ENCODE measurements at regions not wholly inside any gene's neighbourhood (a gene's known extent, or its start where the extent isn't known, plus 50 kb on each side); places are given as distances from the start of the nearest gene placed in this dataset.
A peak's percentile ranks its signal among the peaks of the same experiment; 100 is the strongest.

- DNase-seq = peak in 1 of 2 donors; percentile 17
Measured at GRCh38 chr16:85461814-85462713, 151.1 kb upstream of the GSE1 start.

DNA sequence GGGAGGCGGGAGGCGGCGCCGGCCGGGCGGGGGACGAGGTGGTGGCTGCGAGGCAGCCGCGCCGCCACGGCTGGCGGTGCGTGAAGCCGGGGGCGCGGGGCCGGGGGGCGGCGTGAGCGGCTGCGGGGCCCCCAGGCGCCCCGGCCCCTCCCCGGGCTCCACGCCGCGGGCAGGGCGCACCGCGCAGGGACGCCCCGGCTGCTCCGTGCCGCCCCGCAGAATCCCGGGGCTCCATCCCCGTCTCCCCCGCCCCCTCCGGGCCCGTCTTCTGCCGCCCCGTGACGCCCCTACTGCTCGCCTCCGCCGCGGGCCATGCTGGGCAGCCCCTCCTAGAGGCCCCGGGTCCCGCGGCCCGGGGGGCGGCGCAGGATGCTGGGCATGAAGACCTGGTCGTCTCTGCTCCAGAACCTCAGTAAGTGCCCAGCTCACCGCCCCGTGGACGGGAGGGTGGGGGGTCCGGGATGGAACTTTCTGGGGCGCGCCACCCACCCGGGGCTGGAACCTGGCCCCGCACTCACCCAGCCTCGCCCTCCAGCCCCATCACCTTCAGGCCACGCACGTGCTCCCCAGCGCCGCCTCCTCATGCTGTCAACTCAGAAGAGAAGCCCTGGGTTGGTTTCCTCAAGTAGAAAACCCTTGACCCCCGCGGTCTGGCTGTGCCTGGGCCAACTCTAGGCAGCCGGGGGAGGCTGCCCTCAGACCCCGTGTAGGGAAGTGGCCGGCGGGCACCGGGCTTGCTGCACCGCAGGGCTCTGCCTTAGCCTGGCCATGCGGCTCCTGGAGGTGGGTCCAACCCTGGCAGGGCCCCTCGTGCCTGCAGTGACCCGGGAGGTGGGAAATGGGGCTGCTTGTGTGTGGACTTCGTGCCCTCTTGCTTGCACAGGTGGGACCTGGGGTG is 150.2 kb upstream of the GSE1 start:
- DNase-seq = no peak

GRCh38 chr16:85463672-85464382 is 149.3 kb upstream of the GSE1 start:
- no peak for DNase-seq

- DNase-seq = no peak
Measured at GRCh38 chr16:85464383-85465305, 148.5 kb upstream of the GSE1 start.

DNA sequence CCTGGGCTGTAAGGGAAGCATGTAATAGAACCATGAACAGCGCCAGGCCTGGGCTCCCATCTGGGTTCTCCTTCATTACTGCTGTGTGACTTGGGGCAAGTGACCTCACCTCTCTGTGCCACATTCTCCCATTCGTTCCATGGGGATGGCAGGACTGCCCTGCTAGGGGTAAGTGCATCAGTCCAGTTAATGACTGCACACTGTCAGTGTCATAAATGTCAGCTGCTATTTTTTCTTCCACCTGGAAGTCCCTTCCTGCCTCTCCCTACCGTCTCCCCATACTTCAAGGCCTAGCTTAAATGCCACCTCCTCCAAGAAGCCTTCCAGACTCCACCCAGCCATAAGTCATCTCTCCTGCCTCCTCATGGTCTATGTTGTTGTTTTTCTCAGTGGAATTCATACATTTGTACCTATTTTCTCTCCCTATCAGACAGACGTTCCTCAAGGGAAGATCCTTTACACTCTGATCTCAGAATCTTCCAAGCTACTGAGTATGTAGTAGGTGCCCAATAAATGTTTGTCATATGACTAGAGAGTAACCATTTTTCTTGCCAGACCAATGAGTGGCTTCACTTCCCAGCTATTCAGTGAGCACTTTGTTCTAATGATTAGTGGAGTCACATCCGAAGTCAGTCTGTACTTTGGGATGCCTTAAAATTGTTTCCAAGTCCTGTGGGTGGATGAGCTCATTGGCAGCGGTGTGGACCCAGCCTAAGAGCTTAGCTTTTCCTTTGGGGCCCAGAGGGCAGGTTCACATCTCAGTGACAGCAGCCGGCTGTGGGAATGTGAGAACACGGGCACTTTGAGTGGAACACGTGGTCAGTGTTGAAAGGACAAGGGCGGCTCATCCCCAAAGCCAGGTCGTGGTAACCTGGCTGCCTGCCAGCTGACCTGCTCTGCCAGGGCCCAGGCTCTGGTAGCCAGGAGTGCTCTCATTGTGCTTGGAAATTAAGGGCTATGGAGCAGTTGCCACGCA is 147.5 kb upstream of the GSE1 start:
- no peak for DNase-seq

- no peak for DNase-seq
Measured at GRCh38 chr16:85466304-85466700, 146.8 kb upstream of the GSE1 start.

DNA sequence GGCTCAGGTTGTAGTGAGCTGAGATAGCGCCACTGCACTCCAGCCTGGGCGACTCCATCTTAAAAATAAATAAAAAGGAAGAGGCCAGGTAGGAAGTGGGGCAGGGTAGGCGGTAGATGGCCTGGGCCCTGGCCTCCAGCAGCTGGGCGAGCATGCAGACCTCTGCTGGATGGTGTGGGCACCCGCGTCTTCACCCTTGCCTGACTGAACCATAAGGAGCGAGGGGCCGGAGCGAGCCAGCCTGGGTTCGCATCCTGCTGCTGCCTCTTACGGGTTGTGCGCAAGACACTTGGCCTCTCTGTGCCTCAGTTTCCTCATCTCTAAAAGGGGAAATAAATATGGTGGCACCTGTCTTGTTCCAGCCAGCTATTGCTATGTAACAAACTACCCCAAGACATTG is 146.1 kb upstream of the GSE1 start:
- no peak for DNase-seq

- no peak for DNase-seq
Measured at GRCh38 chr16:85469929-85470590, 143.1 kb upstream of the GSE1 start.

DNA sequence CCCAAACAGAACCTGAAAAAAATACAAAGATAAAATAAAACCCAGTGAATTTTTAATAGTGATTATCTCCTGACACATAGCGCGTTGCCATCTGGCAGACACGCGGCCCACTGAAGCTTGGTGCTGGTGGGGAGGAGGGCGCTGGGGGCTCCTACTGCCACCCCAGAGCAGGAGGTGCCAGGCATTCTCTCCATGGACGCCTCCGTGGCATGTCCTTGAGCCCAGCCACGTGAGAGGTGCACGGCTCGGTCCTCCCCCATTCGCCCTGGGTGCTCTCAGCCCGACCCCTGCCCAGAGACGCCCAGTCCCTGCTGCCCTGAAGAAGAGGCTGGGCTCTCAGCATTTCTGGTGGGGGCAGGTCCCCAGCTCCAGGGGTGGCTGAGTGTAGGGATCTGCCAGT is 142.2 kb upstream of the GSE1 start:
- no peak for DNase-seq

DNA sequence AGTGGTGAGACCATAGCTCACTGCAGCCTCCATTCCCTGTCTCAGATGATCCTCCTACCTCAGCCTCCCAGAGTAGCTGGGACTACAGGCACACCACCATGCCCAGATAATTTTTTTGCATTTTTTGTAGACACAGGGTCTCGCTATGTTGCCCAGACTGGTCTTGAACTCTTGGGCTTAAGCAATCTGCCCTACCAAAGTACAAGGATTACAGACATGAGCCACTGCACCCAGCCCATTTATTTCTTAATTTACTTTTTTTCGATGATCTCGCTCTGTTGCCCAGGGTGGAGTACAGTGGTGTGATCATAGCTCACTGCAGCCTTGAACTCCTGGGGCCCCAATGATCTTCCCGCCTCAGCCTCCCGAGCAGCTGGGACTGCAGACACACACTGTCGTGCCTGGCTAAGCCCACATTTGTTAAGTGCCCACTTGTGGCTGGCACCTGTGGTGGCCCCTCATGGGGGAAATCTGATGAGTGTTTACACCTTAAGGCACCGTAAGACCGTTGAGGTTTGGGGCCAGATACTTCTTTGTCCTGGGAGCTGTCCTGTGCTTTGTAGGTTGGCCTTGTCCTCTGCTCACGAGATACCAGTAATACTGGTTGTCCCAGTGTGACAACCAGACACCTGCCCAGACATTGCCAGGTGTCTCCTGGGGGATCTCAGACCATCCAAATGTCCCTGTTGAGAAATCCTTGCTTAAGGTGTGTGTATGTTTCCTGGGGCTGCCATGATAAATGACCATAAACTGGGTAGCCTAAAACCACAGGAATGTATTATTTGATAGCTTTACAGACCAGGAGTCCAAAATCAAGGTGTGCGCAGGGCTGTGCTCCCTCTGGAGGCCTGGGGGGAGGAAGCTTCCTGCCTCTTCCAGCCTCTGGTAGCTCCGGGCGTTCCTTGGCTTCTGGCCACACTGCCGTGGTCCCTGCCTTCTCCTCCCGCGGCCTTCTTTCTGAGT is 141.4 kb upstream of the GSE1 start:
- no peak for DNase-seq

GRCh38 chr16:85472514-85472913 is 140.6 kb upstream of the GSE1 start:
- DNase-seq = no peak

DNA sequence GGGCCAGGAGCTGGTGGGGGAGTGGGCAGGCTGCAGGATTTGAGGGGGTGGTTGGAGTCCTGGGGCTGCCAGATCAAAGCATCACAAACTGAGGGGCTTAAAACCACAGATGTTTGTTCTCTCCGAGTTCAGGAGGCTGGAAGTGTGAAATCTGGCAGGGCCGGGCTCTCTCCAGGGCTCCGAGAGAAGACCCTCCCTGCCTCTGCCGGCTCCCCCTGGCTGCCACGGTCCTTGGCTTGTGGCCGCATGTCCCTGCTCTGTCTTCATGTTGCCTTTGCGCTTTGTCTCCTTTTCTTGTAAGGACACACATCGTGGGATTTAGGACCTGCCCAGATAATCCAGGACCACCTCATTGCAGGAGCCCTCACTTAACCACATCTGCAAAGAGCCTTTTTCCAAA is 139.8 kb upstream of the GSE1 start:
- DNase-seq = no peak

GRCh38 chr16:85473909-85474620 is 139.1 kb upstream of the GSE1 start:
- no peak for DNase-seq

DNA sequence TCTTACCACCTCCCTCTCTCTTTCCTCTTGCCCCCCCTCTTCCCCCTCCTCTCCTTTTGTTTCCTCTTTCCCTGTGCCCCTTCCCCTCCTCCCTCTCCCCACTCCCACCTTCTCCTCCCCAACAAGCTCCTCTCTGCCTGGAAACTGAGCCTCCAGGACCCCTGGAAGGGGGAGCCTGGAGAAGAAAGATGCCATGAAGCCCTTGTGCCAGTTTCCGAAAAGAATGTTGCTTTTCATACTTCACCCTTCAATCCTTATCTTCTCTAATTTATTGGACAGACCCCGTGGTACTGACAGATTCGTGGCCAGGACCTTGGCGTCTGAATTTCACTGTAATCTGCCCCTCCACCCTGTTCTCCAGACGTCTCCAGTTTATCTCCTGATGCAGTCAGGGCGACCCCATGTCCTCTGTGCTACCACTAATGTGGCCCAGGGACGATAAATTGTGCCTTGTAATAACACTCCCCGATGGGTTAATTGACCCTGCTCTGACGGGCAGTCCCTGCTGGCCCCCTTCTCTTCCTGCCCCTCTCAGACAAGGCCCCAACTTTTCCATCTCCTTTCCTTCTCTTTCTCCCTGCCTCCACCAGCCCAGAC is 138.4 kb upstream of the GSE1 start:
- no peak for DNase-seq

- no peak for DNase-seq
Measured at GRCh38 chr16:85475233-85475632, 137.9 kb upstream of the GSE1 start.

- no peak for DNase-seq
Measured at GRCh38 chr16:85475691-85476300, 137.3 kb upstream of the GSE1 start.

DNA sequence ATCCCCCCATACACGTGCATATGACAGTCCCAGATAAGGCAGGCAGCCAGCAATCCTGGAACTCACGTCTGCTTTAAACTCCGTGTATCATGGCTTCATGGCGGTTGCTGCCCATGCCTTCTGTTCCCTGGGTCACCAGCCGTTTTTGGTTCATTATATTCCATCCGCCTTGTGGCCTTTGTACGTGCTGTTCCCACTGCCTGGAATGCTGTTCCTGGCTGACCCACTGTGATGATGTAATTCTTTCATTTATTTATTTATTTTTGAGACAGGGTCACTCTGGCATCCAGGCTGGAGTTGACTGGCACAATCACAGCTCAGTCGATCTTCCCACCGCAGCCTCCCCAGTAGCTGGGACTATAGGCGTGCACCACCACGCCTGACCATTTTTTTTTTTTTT is 136.7 kb upstream of the GSE1 start:
- no peak for DNase-seq
